GM12878 (cell line): ENCODE measurements at regions not wholly inside any gene's neighbourhood (a gene's known extent, or its start where the extent isn't known, plus 50 kb on each side); places are given as distances from the start of the nearest gene placed in this dataset.

Source experiments
- ATAC-seq: fragments of 200-7000 bp; cut with Tn5 transposase; 3 replicates; pipeline ENCODE4 v1.9.1; 2020; ENCODE audit warnings: mild to moderate bottlenecking, moderate library complexity
- BruUV-seq: library from RNA; stranded (reverse); fragments of 400-500 nt; replicated peaks from 2 replicates; lab custom pipeline; 2021; lab: Mats Ljungman, UMichigan
- CTCF ChIA-PET: fragments of 300-600 bp; sonication (Branson Sonifier 250); formaldehyde crosslinking; extraction: SDS; loops from one replicate; lab custom pipeline; 2021; ENCODE audit warnings: inconsistent platforms; lab: Yijun Ruan, JAX
- POLR2A ChIA-PET: fragments of 350-600 bp; formaldehyde crosslinking; extraction: SDS; loops from one replicate; lab custom pipeline; 2021; ENCODE audit warnings: inconsistent platforms; lab: Charles Lee
- RAD21 ChIA-PET: fragments of 300-600 bp; sonication (Branson Sonifier 250); formaldehyde crosslinking; loops from one replicate; lab custom pipeline; 2023; ENCODE audit warnings: antibody characterized with exemption; ENCODE audit not compliant: unreplicated experiment; lab: Charles Lee
- SMC1A ChIA-PET: fragments of 300-600 bp; sonication (Branson Sonifier 250); formaldehyde crosslinking; loops from one replicate; lab custom pipeline; 2023; ENCODE audit not compliant: unreplicated experiment, uncharacterized antibody; lab: Charles Lee
- DNase-seq: peaks from one replicate; pipeline ENCODE4 v3.0.0-alpha.2; 2011; ENCODE audit warnings: low read depth, low spot score
- FAIRE-seq: peaks from 3 replicates; lab custom pipeline; 2011; peaks lifted over from hg19 to GRCh38; lab: Jason Lieb, UNC
- H2AFZ ChIP-seq: 2 replicates; pipeline ENCODE4 v1.6.0; 2011; ENCODE audit warnings: low read depth, low read length, control low read depth; ENCODE audit not compliant: control insufficient read depth
- H3K27ac ChIP-seq: 2 replicates; pipeline ENCODE4 v1.5.1; 2011; ENCODE audit warnings: control low read depth; ENCODE audit not compliant: control insufficient read depth, insufficient read depth
- H3K27me3 ChIP-seq, 2 experiments: replicated peaks in 1 of 2; 2 replicates each; pipeline versions ENCODE4 v1.6.0 to v1.6.1; 2011; ENCODE audit warnings: low read length in 1 of 2; ENCODE audit not compliant: control insufficient read depth in 2 of 2, insufficient read depth in 2 of 2
- H3K36me3 ChIP-seq, 2 experiments: 2 replicates each; pipeline ENCODE4 v1.5.1; 2011; ENCODE audit warnings: low read length in 1 of 2; ENCODE audit not compliant: control insufficient read depth in 2 of 2, insufficient read depth in 2 of 2
- H3K4me1 ChIP-seq: 2 replicates; pipeline ENCODE4 v1.6.1; 2011; ENCODE audit warnings: mild to moderate bottlenecking, low read length, moderate library complexity, mixed read lengths; ENCODE audit not compliant: control insufficient read depth, insufficient read depth
- H3K4me2 ChIP-seq: 2 replicates; pipeline ENCODE4 v1.6.0; 2011; ENCODE audit warnings: control low read depth; ENCODE audit not compliant: control insufficient read depth, insufficient read depth
- H3K4me3 ChIP-seq: fragments of 200-600 bp; sonication (generic); 2 replicates; pipeline ENCODE4 v1.5.1; 2016
- H3K79me2 ChIP-seq: 2 replicates; pipeline ENCODE4 v1.6.0; 2011; ENCODE audit warnings: low read length; ENCODE audit not compliant: control insufficient read depth, insufficient read depth
- H3K9ac ChIP-seq: 2 replicates; pipeline ENCODE4 v1.8.0; 2011; ENCODE audit warnings: low read length, control low read depth, mixed read lengths; ENCODE audit not compliant: control insufficient read depth, insufficient read depth
- H3K9me3 ChIP-seq: replicated peaks from 3 replicates; pipeline ENCODE4 v1.5.1; 2011; ENCODE audit warnings: mild to moderate bottlenecking, low read length; ENCODE audit not compliant: control insufficient read depth, insufficient read depth
- H4K20me1 ChIP-seq: 2 replicates; pipeline ENCODE4 v1.6.0; 2011; ENCODE audit not compliant: control insufficient read depth, insufficient read depth
- POU2F2 ChIP-seq: IDR thresholded peaks from 3 replicates; pipeline ENCODE4 v1.6.1; 2011; ENCODE audit warnings: low read depth, mild to moderate bottlenecking, low read length, borderline replicate concordance
- TAF1 ChIP-seq: IDR thresholded peaks from 2 replicates; pipeline ENCODE4 v1.6.1; 2011; ENCODE audit warnings: mild to moderate bottlenecking, low read depth, low read length, borderline replicate concordance
- WGBS: methylation state at CpG from one replicate; pipeline ENCODE4 v1.1.6; 2016; ENCODE audit warnings: low lambda C conversion rate; ENCODE audit not compliant: insufficient replicate concordance, insufficient coverage; ENCODE audit errors: missing lambda C conversion rate; 5-methylcytosine and 5-hydroxymethylcytosine counted together
- in situ Hi-C: fragments of 300-500 bp; cut with MboI; formaldehyde crosslinking; loops from 9 replicates; pipeline ENCODE4 v1.14.3; 2018; ENCODE audit warnings: mixed read lengths
- intact Hi-C: fragments of 100-400 bp; cut with micrococcal nuclease; formaldehyde crosslinking; loops from one replicate; pipeline ENCODE4 v1.14.2; 2022; ENCODE audit not compliant: unreplicated experiment
- TF ChIP-seq, protein P1 (sequence below): IDR thresholded peaks from 2 replicates; pipeline ENCODE4 v1.6.1; 2012; ENCODE audit warnings: low read length, inconsistent platforms
- TF ChIP-seq, protein P2 (sequence below): fragments of 450-650 bp; IDR thresholded peaks from 2 replicates; pipeline ENCODE4 v1.6.1; 2016; ENCODE audit warnings: mild to moderate bottlenecking, moderate library complexity, borderline replicate concordance

DNA sequence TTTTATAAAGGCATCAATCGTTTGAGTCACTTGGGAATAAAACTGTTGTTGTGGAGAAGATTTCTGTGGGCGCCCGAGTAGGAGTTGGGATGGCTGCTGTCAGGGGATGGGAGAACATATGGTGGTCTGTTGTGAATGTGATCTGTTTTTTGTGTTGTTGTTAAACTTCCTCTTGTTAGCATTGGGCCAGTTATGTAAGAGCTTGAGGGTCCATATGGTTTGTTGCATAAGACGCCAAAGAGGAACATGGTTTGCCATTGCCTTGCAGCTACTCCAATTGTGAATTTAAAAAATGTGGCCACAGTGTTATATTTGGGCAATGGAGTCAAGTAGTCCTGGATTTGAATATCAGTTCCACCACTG, 136.1 kb upstream of the JUN start:
- FAIRE-seq = no peak
- Histone ChIP-seq H3K4me3 (no peak overlapping the region), H3K4me2 (no peak overlapping the region), H3K9me3 (no peaks in the 10 kb centered on the region; the same call in 2 of the 3 replicates), H3K27ac (no peak overlapping the region), H4K20me1 (no peaks in the 10 kb centered on the region), H3K4me1 (no peaks in the 10 kb centered on the region), H2AFZ (no peak overlapping the region), H3K9ac (no peak overlapping the region), H3K79me2 (no peaks in the 10 kb centered on the region), H3K36me3 (no peaks in the 10 kb centered on the region), H3K27me3 (no peaks in the 10 kb centered on the region)
- DNase-seq = no peak
- ATAC-seq = no peak
- ChIA-PET RAD21 (interaction anchor here (1.1 kb wide), 1 partner anchor 49 kb away, joined by 3 read pairs; no protein-coding TSS in a partner anchor), SMC1A (interaction anchor here (1.0 to 2.8 kb wide), 5 partner anchors 13 to 81 kb away, joined by 3 to 9 read pairs (median 4); no protein-coding TSS in a partner anchor), CTCF (interaction anchor here (1.0 to 1.3 kb wide), 3 partner anchors 11 to 157 kb away, joined by 3 read pairs; no protein-coding TSS in a partner anchor), POLR2A (no interaction called here)
- intact Hi-C loops = no loop called here
- WGBS = 75% methylated on average over 4 of the region's 4 CpGs
- BruUV-seq = no TSS peak
- TF ChIP-seq, protein P1, sequence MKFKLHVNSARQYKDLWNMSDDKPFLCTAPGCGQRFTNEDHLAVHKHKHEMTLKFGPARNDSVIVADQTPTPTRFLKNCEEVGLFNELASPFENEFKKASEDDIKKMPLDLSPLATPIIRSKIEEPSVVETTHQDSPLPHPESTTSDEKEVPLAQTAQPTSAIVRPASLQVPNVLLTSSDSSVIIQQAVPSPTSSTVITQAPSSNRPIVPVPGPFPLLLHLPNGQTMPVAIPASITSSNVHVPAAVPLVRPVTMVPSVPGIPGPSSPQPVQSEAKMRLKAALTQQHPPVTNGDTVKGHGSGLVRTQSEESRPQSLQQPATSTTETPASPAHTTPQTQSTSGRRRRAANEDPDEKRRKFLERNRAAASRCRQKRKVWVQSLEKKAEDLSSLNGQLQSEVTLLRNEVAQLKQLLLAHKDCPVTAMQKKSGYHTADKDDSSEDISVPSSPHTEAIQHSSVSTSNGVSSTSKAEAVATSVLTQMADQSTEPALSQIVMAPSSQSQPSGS = no peak
- TF ChIP-seq TAF1 = no peak
- TF ChIP-seq, protein P2, sequence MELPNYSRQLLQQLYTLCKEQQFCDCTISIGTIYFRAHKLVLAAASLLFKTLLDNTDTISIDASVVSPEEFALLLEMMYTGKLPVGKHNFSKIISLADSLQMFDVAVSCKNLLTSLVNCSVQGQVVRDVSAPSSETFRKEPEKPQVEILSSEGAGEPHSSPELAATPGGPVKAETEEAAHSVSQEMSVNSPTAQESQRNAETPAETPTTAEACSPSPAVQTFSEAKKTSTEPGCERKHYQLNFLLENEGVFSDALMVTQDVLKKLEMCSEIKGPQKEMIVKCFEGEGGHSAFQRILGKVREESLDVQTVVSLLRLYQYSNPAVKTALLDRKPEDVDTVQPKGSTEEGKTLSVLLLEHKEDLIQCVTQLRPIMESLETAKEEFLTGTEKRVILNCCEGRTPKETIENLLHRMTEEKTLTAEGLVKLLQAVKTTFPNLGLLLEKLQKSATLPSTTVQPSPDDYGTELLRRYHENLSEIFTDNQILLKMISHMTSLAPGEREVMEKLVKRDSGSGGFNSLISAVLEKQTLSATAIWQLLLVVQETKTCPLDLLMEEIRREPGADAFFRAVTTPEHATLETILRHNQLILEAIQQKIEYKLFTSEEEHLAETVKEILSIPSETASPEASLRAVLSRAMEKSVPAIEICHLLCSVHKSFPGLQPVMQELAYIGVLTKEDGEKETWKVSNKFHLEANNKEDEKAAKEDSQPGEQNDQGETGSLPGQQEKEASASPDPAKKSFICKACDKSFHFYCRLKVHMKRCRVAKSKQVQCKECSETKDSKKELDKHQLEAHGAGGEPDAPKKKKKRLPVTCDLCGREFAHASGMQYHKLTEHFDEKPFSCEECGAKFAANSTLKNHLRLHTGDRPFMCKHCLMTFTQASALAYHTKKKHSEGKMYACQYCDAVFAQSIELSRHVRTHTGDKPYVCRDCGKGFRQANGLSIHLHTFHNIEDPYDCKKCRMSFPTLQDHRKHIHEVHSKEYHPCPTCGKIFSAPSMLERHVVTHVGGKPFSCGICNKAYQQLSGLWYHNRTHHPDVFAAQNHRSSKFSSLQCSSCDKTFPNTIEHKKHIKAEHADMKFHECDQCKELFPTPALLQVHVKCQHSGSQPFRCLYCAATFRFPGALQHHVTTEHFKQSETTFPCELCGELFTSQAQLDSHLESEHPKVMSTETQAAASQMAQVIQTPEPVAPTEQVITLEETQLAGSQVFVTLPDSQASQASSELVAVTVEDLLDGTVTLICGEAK = no peak
- TF ChIP-seq POU2F2 = no peak
- in situ Hi-C loops = no loop called here
